Mesendoderm (in vitro differentiated cells): ENCODE measurements at regions not wholly inside any gene's neighbourhood (a gene's known extent, or its start where the extent isn't known, plus 50 kb on each side); places are given as distances from the start of the nearest gene placed in this dataset.

Source experiments
- DNase-seq: peaks from one replicate; pipeline ENCODE4 v3.0.0; 2013
- H2AK5ac ChIP-seq: 2 replicates; pipeline ENCODE4 v1.6.1; 2013; ENCODE audit warnings: low read length, inconsistent platforms
- H2BK120ac ChIP-seq: 2 replicates; pipeline ENCODE4 v1.6.1; 2013; ENCODE audit warnings: low read depth, mild to moderate bottlenecking, low read length, moderate library complexity, mixed read lengths
- H2BK15ac ChIP-seq: replicated peaks from 2 replicates; pipeline ENCODE4 v1.6.1; 2013; ENCODE audit warnings: low read depth, mild to moderate bottlenecking, moderate library complexity
- H2BK5ac ChIP-seq: 2 replicates; pipeline ENCODE4 v1.6.1; 2013; ENCODE audit warnings: low read length, inconsistent platforms
- H3K18ac ChIP-seq: 2 replicates; pipeline ENCODE4 v1.6.1; 2013; ENCODE audit warnings: mild to moderate bottlenecking, low read length, mixed read lengths
- H3K23ac ChIP-seq: one replicate; pipeline ENCODE4 v1.6.1; 2013; ENCODE audit warnings: low read length
- H3K27ac ChIP-seq: 2 replicates; pipeline ENCODE4 v1.5.1; 2013; ENCODE audit warnings: low read depth, mild to moderate bottlenecking, inconsistent platforms, low read length, moderate library complexity
- H3K27me3 ChIP-seq: 2 replicates; pipeline ENCODE4 v1.6.1; 2013; ENCODE audit warnings: low read length, control low read depth, mild to moderate bottlenecking, inconsistent platforms; ENCODE audit not compliant: insufficient read depth, poor library complexity
- H3K36me3 ChIP-seq: 2 replicates; pipeline ENCODE4 v1.6.1; 2013; ENCODE audit warnings: low read length, inconsistent platforms; ENCODE audit not compliant: control insufficient read depth, insufficient read depth
- H3K4ac ChIP-seq: one replicate; pipeline ENCODE4 v1.6.1; 2013; ENCODE audit warnings: low read depth, mild to moderate bottlenecking, low read length, moderate library complexity
- H3K4me1 ChIP-seq: 2 replicates; pipeline ENCODE4 v1.6.1; 2013; ENCODE audit warnings: low read depth, low read length, inconsistent platforms; ENCODE audit not compliant: control insufficient read depth
- H3K4me2 ChIP-seq: 2 replicates; pipeline ENCODE4 v1.6.1; 2013; ENCODE audit warnings: low read length
- H3K4me3 ChIP-seq: 2 replicates; pipeline ENCODE4 v1.5.1; 2013; ENCODE audit warnings: mild to moderate bottlenecking, low read length
- H3K56ac ChIP-seq: one replicate; pipeline ENCODE4 v1.6.1; 2013; ENCODE audit warnings: low read length
- H3K79me1 ChIP-seq: 2 replicates; pipeline ENCODE4 v1.6.1; 2013; ENCODE audit warnings: low read length, inconsistent platforms
- H3K79me2 ChIP-seq: 2 replicates; pipeline ENCODE4 v1.6.1; 2013; ENCODE audit warnings: mild to moderate bottlenecking, low read length; ENCODE audit not compliant: control insufficient read depth, insufficient read depth
- H3K9ac ChIP-seq: 2 replicates; pipeline ENCODE4 v1.6.1; 2013; ENCODE audit warnings: low read length, inconsistent platforms
- H4K5ac ChIP-seq: one replicate; pipeline ENCODE4 v1.6.1; 2013; ENCODE audit warnings: low read length
- H4K8ac ChIP-seq: one replicate; pipeline ENCODE4 v1.6.1; 2013; ENCODE audit warnings: low read depth, mild to moderate bottlenecking, control low read depth, low read length, moderate library complexity
- WGBS: extraction: QIAGEN DNeasy Blood & Tissue Kit; methylation state at CpG from one replicate; pipeline ENCODE4 v1.1.7; 2013; ENCODE audit warnings: low lambda C conversion rate, missing lambda C conversion rate; ENCODE audit not compliant: insufficient coverage; ENCODE audit errors: extremely low coverage; 5-methylcytosine and 5-hydroxymethylcytosine counted together

DNA sequence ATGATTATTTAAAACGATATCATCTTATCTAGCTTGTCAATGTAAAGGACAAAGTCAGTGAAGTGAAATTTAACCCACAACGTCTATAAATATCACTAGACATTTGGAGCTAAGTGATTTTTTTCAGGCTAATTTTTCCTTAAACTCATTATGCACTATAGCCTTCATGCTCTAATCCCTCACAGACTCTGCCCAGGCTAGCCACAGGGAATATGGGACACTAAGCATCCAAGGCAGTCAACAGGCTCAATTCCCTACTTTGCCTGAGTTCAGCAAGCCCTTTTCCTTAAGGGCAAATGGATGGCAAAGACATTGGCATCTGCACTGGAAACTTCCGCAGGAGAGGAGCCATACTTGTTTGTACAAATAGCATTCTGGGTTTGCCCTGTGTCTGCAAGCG lies 577.0 kb downstream of the LMO4 start:
- H4K8ac ChIP-seq, result no peak overlapping the region

DNA sequence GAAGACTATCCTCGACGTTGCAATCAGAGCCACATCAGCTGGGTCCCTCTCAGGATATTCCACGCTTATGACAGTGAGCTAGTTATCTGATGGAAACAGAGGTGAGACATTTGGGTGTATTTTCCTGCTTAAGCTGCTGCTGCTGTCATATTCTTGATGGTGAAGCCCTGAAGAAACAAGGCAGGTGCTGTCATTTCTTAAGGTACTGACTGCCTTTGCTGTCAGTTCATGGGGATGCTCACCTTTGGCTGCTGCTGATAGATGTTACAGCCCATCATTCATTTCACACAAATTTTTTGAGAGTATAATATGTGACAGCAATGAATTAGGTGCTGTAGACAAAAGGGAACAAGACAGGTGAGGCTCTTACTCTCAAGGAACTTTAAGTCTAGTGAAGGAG lies 577.4 kb downstream of the LMO4 start:
- H2AK5ac ChIP-seq, result no peak overlapping the region
- no peak overlapping the region for H3K4me3 ChIP-seq
- WGBS, result no CpG with 5 or more reads among the region's 3 CpGs
- no peak overlapping the region for H3K4me2 ChIP-seq
- no peaks in the 10 kb centered on the region for H3K36me3 ChIP-seq
- H3K27me3 ChIP-seq, result no peaks in the 10 kb centered on the region
- no peaks in the 10 kb centered on the region for H3K79me1 ChIP-seq
- no peak overlapping the region for H3K9ac ChIP-seq
- no peak overlapping the region for H2BK120ac ChIP-seq
- no peak overlapping the region for H2BK15ac ChIP-seq
- DNase-seq, result no peak
- H2BK5ac ChIP-seq, result no peak overlapping the region
- no peak overlapping the region for H3K27ac ChIP-seq
- H4K5ac ChIP-seq, result no peak overlapping the region
- no peak overlapping the region for H3K4ac ChIP-seq
- H3K79me2 ChIP-seq, result no peaks in the 10 kb centered on the region
- no peak overlapping the region for H3K18ac ChIP-seq
- no peak overlapping the region for H3K23ac ChIP-seq
- no peak overlapping the region for H4K8ac ChIP-seq
- no peak overlapping the region for H3K56ac ChIP-seq
- no peaks in the 10 kb centered on the region for H3K4me1 ChIP-seq

More for the DNA sequence above, 577.0 kb downstream of the LMO4 start:
- Histone ChIP-seq H3K9ac (no peak overlapping the region), H2BK15ac (no peak overlapping the region), H3K79me2 (no peaks in the 10 kb centered on the region), H3K27me3 (no peaks in the 10 kb centered on the region), H2BK5ac (no peak overlapping the region), H3K4me2 (no peak overlapping the region), H3K36me3 (no peaks in the 10 kb centered on the region), H3K56ac (no peak overlapping the region), H3K4me1 (no peaks in the 10 kb centered on the region), H4K5ac (no peak overlapping the region), H3K4ac (no peak overlapping the region), H3K23ac (no peak overlapping the region), H3K79me1 (no peaks in the 10 kb centered on the region), H2AK5ac (no peak overlapping the region), H3K4me3 (no peak overlapping the region), H2BK120ac (no peak overlapping the region), H3K27ac (no peak overlapping the region), H3K18ac (no peak overlapping the region)
- no peak for DNase-seq
- no CpG with 5 or more reads among the region's 4 CpGs for WGBS

DNA sequence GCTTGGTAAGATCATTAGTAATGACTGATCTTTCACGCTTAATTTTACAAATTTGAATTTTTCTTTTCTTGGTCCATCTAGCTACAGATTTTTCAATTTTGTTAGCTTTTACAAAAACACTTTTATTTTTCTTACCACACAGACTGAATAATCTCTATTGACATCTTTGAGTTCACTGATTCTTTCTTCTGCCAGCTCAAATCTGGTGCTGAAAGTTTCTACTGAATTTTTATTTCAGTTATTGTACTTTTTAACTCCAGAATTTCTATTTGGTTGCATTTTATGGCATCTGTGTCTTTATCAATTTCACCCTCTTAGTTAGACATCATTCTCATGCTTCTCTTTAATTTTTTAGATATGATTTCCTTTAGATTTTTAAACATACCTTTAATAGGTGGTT lies 584.7 kb downstream of the LMO4 start:
- H3K9ac ChIP-seq, result no peak overlapping the region
- no peak overlapping the region for H4K8ac ChIP-seq
- no peak overlapping the region for H3K4me3 ChIP-seq
- H2BK5ac ChIP-seq, result no peak overlapping the region
- H3K27me3 ChIP-seq, result no peaks in the 10 kb centered on the region
- H3K18ac ChIP-seq, result no peak overlapping the region
- H2BK120ac ChIP-seq, result no peak overlapping the region
- H2BK15ac ChIP-seq, result no peak overlapping the region
- H3K79me1 ChIP-seq, result no peaks in the 10 kb centered on the region
- H3K27ac ChIP-seq, result no peak overlapping the region
- no peak overlapping the region for H3K4me2 ChIP-seq
- H2AK5ac ChIP-seq, result no peak overlapping the region
- H3K4me1 ChIP-seq, result no peaks in the 10 kb centered on the region
- no peak overlapping the region for H3K23ac ChIP-seq
- H3K79me2 ChIP-seq, result no peaks in the 10 kb centered on the region
- no peak overlapping the region for H3K4ac ChIP-seq
- no peak for DNase-seq
- H3K36me3 ChIP-seq, result no peaks in the 10 kb centered on the region
- WGBS, result no CpG with 5 or more reads among the region's 1 CpG
- no peak overlapping the region for H3K56ac ChIP-seq
- H4K5ac ChIP-seq, result no peak overlapping the region

DNA sequence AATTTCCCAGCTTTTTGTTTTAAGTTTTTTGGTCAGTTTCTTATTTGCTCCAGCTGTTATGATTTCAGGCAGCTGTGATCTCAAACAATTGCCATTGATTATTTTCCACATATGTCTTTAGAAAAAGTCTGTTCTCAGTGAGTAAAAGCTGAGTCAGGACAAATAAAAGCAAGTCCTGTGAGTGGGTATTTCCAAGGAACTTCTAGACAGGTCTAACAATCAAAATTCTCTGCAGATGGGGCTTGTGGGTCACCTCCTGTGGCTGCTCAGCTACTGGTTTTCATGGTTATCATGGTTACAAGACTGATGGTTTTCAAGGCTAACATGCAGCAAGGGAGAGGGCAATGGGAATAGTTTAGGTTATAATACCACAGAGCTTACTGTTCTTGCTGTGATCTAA lies 585.7 kb downstream of the LMO4 start:
- no peak overlapping the region for H4K5ac ChIP-seq
- no peak overlapping the region for H3K18ac ChIP-seq
- H3K4me2 ChIP-seq, result no peak overlapping the region
- no peak overlapping the region for H3K4ac ChIP-seq
- no peak overlapping the region for H2BK120ac ChIP-seq
- no peak overlapping the region for H2BK5ac ChIP-seq
- H3K27ac ChIP-seq, result no peak overlapping the region
- no peak overlapping the region for H2BK15ac ChIP-seq
- no peaks in the 10 kb centered on the region for H3K4me1 ChIP-seq
- H3K9ac ChIP-seq, result no peak overlapping the region
- H3K56ac ChIP-seq, result no peak overlapping the region
- H3K27me3 ChIP-seq, result no peaks in the 10 kb centered on the region
- H4K8ac ChIP-seq, result no peak overlapping the region
- H3K4me3 ChIP-seq, result no peak overlapping the region
- no peaks in the 10 kb centered on the region for H3K36me3 ChIP-seq
- H3K79me1 ChIP-seq, result no peaks in the 10 kb centered on the region
- no peak for DNase-seq
- H3K79me2 ChIP-seq, result no peaks in the 10 kb centered on the region
- H2AK5ac ChIP-seq, result no peak overlapping the region
- no peak overlapping the region for H3K23ac ChIP-seq

GRCh38 chr1:87915771-87916170 lies 587.1 kb downstream of the LMO4 start:
- Histone ChIP-seq H3K79me1 (no peaks in the 10 kb centered on the region), H2BK5ac (no peak overlapping the region), H3K9ac (no peak overlapping the region), H2AK5ac (no peak overlapping the region), H3K36me3 (no peaks in the 10 kb centered on the region), H3K23ac (no peak overlapping the region), H3K4me2 (no peak overlapping the region), H4K8ac (no peak overlapping the region), H3K27me3 (no peaks in the 10 kb centered on the region), H2BK120ac (no peak overlapping the region), H3K4ac (no peak overlapping the region), H4K5ac (no peak overlapping the region), H3K4me1 (no peaks in the 10 kb centered on the region), H3K79me2 (no peaks in the 10 kb centered on the region), H3K27ac (no peak overlapping the region), H3K18ac (no peak overlapping the region), H3K56ac (no peak overlapping the region), H3K4me3 (no peak overlapping the region), H2BK15ac (no peak overlapping the region)
- WGBS, result no CpG with 5 or more reads among the region's 2 CpGs
- no peak for DNase-seq

DNA sequence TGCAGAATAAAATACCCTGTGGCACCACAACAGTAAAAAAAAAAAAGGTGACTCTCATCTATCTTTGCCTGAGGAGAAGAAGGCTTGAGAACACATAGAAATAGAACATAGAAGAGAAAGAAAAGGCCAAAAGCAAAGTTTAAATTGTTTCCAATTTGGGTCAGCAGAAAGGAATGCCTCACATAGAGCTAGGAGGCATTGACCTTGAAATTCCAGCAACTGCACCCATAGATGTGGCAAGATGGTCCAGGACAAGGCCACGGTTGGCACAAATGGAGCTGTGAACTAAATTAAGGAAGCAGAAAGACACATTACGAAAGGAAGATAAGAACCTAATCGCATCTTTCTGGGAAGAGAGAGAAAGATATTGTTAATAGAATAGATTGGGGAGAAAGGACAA lies 588.3 kb downstream of the LMO4 start:
- Histone ChIP-seq H3K4me1 (no peaks in the 10 kb centered on the region), H3K56ac (no peak overlapping the region), H4K8ac (no peak overlapping the region), H3K4ac (no peak overlapping the region), H3K79me1 (no peaks in the 10 kb centered on the region), H2BK15ac (no peak overlapping the region), H3K18ac (no peak overlapping the region), H3K79me2 (no peaks in the 10 kb centered on the region), H3K27ac (no peak overlapping the region), H3K4me2 (no peak overlapping the region), H3K23ac (no peak overlapping the region), H3K4me3 (no peak overlapping the region), H2BK5ac (no peak overlapping the region), H3K27me3 (no peaks in the 10 kb centered on the region), H3K36me3 (no peaks in the 10 kb centered on the region), H3K9ac (no peak overlapping the region), H2BK120ac (no peak overlapping the region), H2AK5ac (no peak overlapping the region), H4K5ac (no peak overlapping the region)
- peak; percentile 37 for DNase-seq
- no CpG with 5 or more reads among the region's 3 CpGs for WGBS
